Left lung (tissue), 4 donors: ENCODE measurements at regions not wholly inside any gene's neighbourhood (a gene's known extent, or its start where the extent isn't known, plus 50 kb on each side); places are given as distances from the start of the nearest gene placed in this dataset.

ENCODE experiments used
- ATAC-seq: fragments of 200-7000 bp; cut with Tn5 transposase; one replicate; pipeline ENCODE4 v1.9.1; 2020; ENCODE audit warnings: moderate library complexity
- DNase-seq, 4 donors: peaks; one replicate each; pipeline ENCODE4 v3.0.0-alpha.2; 2013 to 2020
- H3K27ac ChIP-seq, 2 donors: fragments of 200-600 bp; sonication (generic) in 1 of 2; one replicate each; pipeline versions ENCODE4 v1.5.0 to v1.8.0; 2020 to 2021
- H3K27me3 ChIP-seq, 2 donors: fragments of 200-600 bp; sonication (generic) in 1 of 2; one replicate each; pipeline versions ENCODE4 v1.5.0 to v1.8.0; 2020 to 2021
- H3K36me3 ChIP-seq, 2 donors: fragments of 200-600 bp; sonication (generic) in 1 of 2; one replicate each; pipeline versions ENCODE4 v1.5.0 to v1.8.0; 2020 to 2021
- H3K4me1 ChIP-seq, 2 donors: fragments of 200-600 bp; one replicate each; pipeline ENCODE4 v1.8.0; 2021
- H3K4me3 ChIP-seq, 2 donors: fragments of 200-600 bp; sonication (generic) in 1 of 2; one replicate each; pipeline versions ENCODE4 v1.5.0 to v1.8.0; 2020 to 2021; ENCODE audit warnings: mild to moderate bottlenecking in 1 of 2
- H3K9me3 ChIP-seq, 2 donors: fragments of 200-600 bp; sonication (generic) in 1 of 2; one replicate each; pipeline versions ENCODE4 v1.5.0 to v1.8.0; 2020 to 2021
- intact Hi-C, 2 donors: fragments of 100-400 bp; cut with DNase I; formaldehyde crosslinking; loops; one replicate each; pipeline versions ENCODE4 v1.11.2 to v1.14.2; 2022
- TF ChIP-seq, protein P1 (sequence below), 2 donors: fragments of 200-600 bp; sonication (generic) in 1 of 2; IDR thresholded peaks; one replicate each; pipeline versions ENCODE4 v1.5.0 to v1.8.0; 2021; ENCODE audit warnings: antibody characterized with exemption in 2 of 2
- donor health status: DM: no; HTN: yes; CAD: no.
- donor health status: DM: no; HTN: no; CAD: no.

DNA sequence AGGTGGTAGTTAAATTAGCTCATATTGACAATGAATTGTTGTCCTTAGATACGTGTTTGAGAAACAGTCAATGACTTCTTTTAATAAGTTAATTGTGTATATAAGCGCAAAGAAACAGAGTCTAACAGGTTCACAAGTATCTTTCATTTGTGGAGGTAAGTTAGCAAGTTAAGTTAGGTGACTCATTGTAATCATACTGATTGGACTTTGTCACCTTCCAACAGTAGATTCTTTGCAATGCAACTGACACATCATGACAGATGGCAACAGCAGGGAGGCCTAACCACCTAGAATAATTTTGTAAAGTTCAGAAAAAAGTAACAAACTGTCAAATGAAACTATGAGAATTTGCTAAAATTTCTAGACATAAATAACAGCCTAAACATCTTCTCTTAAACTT is 207.6 kb upstream of the PITX2 start:
- ATAC-seq = no peak

DNA sequence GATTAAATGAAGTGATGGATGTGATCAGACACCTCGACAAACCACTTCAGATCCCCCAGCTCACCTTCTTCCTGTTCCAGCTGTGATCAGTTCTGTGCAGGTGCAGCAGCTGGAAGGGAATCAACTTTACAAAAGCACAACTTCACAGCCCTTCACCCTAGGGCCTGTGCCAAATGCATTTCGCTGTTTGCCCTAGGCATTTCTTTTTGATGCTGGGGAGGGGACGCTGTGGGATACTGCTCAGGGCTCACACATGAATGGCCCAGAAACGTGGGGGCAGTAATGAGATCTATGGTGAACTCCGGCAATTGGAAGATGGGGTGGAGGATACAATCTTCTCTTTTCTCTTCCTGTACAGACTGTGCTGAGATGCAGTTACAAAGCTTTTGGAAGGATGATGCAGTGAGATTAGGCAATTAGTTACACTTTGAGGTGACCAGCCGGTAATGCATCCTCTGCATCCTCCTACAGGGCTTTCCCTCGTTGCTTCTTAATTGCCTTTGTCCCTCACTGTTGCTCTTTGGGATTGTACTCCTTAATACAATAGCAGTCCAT is 215.1 kb upstream of the PITX2 start:
- ATAC-seq = no peak
- H3K36me3 ChIP-seq = no peaks in the 10 kb centered on the region
- intact Hi-C loops = no loop called here
- H3K27ac ChIP-seq = no peak overlapping the region
- no peaks in the 10 kb centered on the region for H3K27me3 ChIP-seq
- H3K4me3 ChIP-seq = no peak overlapping the region
- no peaks in the 10 kb centered on the region for H3K4me1 ChIP-seq
- TF ChIP-seq, protein P1, sequence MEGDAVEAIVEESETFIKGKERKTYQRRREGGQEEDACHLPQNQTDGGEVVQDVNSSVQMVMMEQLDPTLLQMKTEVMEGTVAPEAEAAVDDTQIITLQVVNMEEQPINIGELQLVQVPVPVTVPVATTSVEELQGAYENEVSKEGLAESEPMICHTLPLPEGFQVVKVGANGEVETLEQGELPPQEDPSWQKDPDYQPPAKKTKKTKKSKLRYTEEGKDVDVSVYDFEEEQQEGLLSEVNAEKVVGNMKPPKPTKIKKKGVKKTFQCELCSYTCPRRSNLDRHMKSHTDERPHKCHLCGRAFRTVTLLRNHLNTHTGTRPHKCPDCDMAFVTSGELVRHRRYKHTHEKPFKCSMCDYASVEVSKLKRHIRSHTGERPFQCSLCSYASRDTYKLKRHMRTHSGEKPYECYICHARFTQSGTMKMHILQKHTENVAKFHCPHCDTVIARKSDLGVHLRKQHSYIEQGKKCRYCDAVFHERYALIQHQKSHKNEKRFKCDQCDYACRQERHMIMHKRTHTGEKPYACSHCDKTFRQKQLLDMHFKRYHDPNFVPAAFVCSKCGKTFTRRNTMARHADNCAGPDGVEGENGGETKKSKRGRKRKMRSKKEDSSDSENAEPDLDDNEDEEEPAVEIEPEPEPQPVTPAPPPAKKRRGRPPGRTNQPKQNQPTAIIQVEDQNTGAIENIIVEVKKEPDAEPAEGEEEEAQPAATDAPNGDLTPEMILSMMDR (IDR thresholded peaks at IDR 0.05) = no peak
- DNase-seq = no peak
- H3K9me3 ChIP-seq = no peaks in the 10 kb centered on the region

More for the DNA sequence above, 207.6 kb upstream of the PITX2 start:
- TF ChIP-seq, protein P1 (IDR thresholded peaks at IDR 0.05) = no peak
- intact Hi-C loops = no loop called here
- Histone ChIP-seq H3K9me3 (peaks cover 0 to 2% of the 10 kb centered on the region in 2 donors), H3K4me1 (no peaks in the 10 kb centered on the region), H3K4me3 (no peak overlapping the region), H3K36me3 (no peaks in the 10 kb centered on the region), H3K27me3 (no peaks in the 10 kb centered on the region), H3K27ac (no peak overlapping the region)
- no peak for DNase-seq

DNA sequence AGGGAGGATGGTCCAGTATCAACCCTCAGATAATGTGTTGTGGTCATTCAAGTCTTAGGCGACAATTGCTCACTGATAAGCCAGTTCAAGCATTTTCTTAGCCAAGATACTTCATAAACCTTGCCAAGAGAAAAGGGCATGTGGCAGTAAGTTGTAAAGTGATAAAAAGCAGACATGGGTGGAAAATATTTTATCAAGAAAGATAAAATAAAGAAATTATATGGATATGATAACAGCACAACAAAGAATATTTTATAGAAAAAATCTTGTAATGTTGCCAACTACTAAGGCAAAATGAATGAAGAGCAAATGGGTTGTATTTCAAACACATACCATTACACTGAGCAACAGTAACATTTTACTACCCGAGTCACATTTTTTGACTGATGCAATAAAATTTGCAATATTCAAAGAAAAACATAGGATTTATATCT is 217.4 kb upstream of the PITX2 start:
- TF ChIP-seq, protein P1 (IDR thresholded peaks at IDR 0.05) = no peak

DNA sequence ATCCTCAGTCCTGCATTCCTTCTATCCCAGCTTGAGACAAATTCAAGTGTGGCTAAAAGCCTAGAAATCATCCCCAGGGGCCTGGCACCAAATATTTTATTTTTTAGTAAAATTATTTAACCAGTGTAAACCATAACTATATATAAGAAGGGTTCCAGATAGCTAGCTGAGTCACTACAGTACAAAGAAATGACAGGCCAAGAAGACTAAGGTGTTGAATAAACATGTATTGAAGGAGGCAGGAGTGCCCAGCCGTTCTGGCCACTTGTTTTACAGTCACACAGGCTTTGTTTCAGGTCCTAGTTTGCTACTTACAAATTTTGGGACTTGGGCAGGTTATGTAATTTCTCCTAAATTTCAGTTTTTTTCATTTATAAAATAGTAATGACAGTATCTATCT is 225.9 kb upstream of the PITX2 start:
- Histone ChIP-seq H3K27ac (no peak overlapping the region), H3K4me1 (no peaks in the 10 kb centered on the region), H3K27me3 (no peaks in the 10 kb centered on the region), H3K4me3 (no peak overlapping the region), H3K36me3 (no peaks in the 10 kb centered on the region), H3K9me3 (no peaks in the 10 kb centered on the region)
- ATAC-seq (no peak), DNase-seq (no peak)
- intact Hi-C loops = no loop called here
- TF ChIP-seq, protein P1 (IDR thresholded peaks at IDR 0.05) = no peak

More for the DNA sequence above, 217.4 kb upstream of the PITX2 start:
- no peaks in the 10 kb centered on the region for H3K4me1 ChIP-seq
- no peaks in the 10 kb centered on the region for H3K36me3 ChIP-seq
- H3K9me3 ChIP-seq = no peaks in the 10 kb centered on the region
- ATAC-seq (no peak), DNase-seq (peak in 2 of 4 donors; percentile 42 to 44)
- intact Hi-C loops = no loop called here
- no peak overlapping the region for H3K4me3 ChIP-seq
- no peaks in the 10 kb centered on the region for H3K27me3 ChIP-seq
- no peak overlapping the region for H3K27ac ChIP-seq

DNA sequence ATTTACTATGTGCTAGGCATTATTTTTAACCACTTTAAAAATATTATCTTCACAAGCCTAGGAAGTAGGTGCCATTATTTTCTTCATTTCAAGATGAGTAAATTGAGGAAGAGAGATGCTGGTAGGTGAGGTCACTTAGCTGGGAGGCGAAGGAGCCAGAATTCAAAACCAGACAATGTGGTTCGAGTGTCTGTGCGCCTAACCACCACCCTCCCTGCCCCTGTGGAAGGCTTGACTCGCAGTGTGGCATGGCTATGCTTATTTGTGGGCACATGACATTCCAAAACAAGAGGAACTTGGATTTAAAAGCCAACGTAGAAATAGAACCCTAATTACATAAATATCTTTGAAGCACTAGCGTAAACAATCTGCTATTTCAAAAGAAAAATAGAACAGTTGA is 226.6 kb upstream of the PITX2 start:
- no peak overlapping the region for H3K27ac ChIP-seq
- intact Hi-C loops = no loop called here

More for the DNA sequence above, 226.6 kb upstream of the PITX2 start:
- DNase-seq = no peak
- TF ChIP-seq, protein P1 (IDR thresholded peaks at IDR 0.05) = no peak
- Histone ChIP-seq H3K9me3 (no peaks in the 10 kb centered on the region), H3K4me1 (no peaks in the 10 kb centered on the region), H3K4me3 (no peak overlapping the region), H3K27me3 (no peaks in the 10 kb centered on the region), H3K36me3 (no peaks in the 10 kb centered on the region)
- no peak for ATAC-seq
